GM23338 (cell line): ENCODE measurements at regions not wholly inside any gene's neighbourhood (a gene's known extent, or its start where the extent isn't known, plus 50 kb on each side); places are given as distances from the start of the nearest gene placed in this dataset.

Experiments
- ATAC-seq: fragments of 200-7000 bp; cut with Tn5 transposase; 3 replicates; pipeline ENCODE4 v1.9.1; 2020
- DNase-seq: peaks from one replicate; pipeline ENCODE4 v3.0.0-alpha.2; 2015; ENCODE audit warnings: low spot score
- H2AFZ ChIP-seq: fragments of 200-600 bp; sonication (generic); 2 replicates; pipeline ENCODE4 v1.8.0; 2016; ENCODE audit warnings: antibody characterized with exemption, mild to moderate bottlenecking, moderate library complexity
- H3F3A ChIP-seq: fragments of 200-600 bp; sonication (generic); replicated peaks from 2 replicates; pipeline ENCODE4 v1.8.0; 2017; ENCODE audit warnings: antibody characterized with exemption, mixed run types, low read depth
- H3K27ac ChIP-seq: fragments of 200-600 bp; sonication (generic); 2 replicates; pipeline ENCODE4 v1.6.1; 2016; ENCODE audit warnings: low read depth
- H3K27me3 ChIP-seq: fragments of 200-600 bp; sonication (generic); 2 replicates; pipeline ENCODE4 v1.8.0; 2016; ENCODE audit warnings: mild to moderate bottlenecking, mixed run types, moderate library complexity; ENCODE audit not compliant: insufficient read depth
- H3K36me3 ChIP-seq: fragments of 200-600 bp; sonication (generic); 2 replicates; pipeline ENCODE4 v1.8.0; 2016; ENCODE audit warnings: mild to moderate bottlenecking; ENCODE audit not compliant: insufficient read depth
- H3K4me1 ChIP-seq: fragments of 200-600 bp; sonication (generic); 2 replicates; pipeline ENCODE4 v1.8.0; 2016; ENCODE audit warnings: mild to moderate bottlenecking, moderate library complexity; ENCODE audit not compliant: insufficient read depth
- H3K4me2 ChIP-seq: fragments of 200-600 bp; sonication (generic); 2 replicates; pipeline ENCODE4 v1.7.1; 2017; ENCODE audit warnings: mixed run types
- H3K4me3 ChIP-seq: fragments of 200-600 bp; sonication (generic); 2 replicates; pipeline ENCODE4 v1.6.1; 2016; ENCODE audit warnings: mixed run types
- H3K79me2 ChIP-seq: fragments of 200-600 bp; sonication (generic); replicated peaks from 2 replicates; pipeline ENCODE4 v1.8.0; 2017; ENCODE audit warnings: mild to moderate bottlenecking; ENCODE audit not compliant: insufficient read depth
- H3K9me2 ChIP-seq: fragments of 200-600 bp; sonication (generic); 2 replicates; pipeline ENCODE4 v1.8.0; 2017; ENCODE audit not compliant: insufficient read depth
- H4K20me1 ChIP-seq: fragments of 200-600 bp; sonication (generic); replicated peaks from 2 replicates; pipeline ENCODE4 v1.8.0; 2017; ENCODE audit warnings: mild to moderate bottlenecking; ENCODE audit not compliant: insufficient read depth
- H3K27ac Mint-ChIP-seq: 2 replicates; pipeline ENCODE4 v1.8.0; 2020; ENCODE audit warnings: inconsistent platforms, mild to moderate bottlenecking, moderate library complexity, mixed read lengths
- H3K27me3 Mint-ChIP-seq: 3 replicates; pipeline ENCODE4 v1.8.0; 2022; ENCODE audit warnings: low read depth, mild to moderate bottlenecking, moderate library complexity, mixed read lengths, inconsistent platforms; ENCODE audit not compliant: insufficient read depth, poor library complexity
- H3K36me3 Mint-ChIP-seq: 3 replicates; pipeline ENCODE4 v1.8.0; 2021; ENCODE audit warnings: low read depth, mild to moderate bottlenecking, inconsistent platforms, moderate library complexity, mixed read lengths
- H3K4me1 Mint-ChIP-seq: 3 replicates; pipeline ENCODE4 v1.8.0; 2020; ENCODE audit warnings: mild to moderate bottlenecking, inconsistent platforms, mixed read lengths
- H3K4me3 Mint-ChIP-seq: 3 replicates; pipeline ENCODE4 v1.8.0; 2021; ENCODE audit warnings: moderate library complexity, mild to moderate bottlenecking, inconsistent platforms, mixed read lengths
- H3K9me3 Mint-ChIP-seq: 3 replicates; pipeline ENCODE4 v1.8.0; 2020; ENCODE audit warnings: moderate library complexity, mild to moderate bottlenecking, inconsistent platforms, mixed read lengths
- CREB1 ChIP-seq: fragments of 250-450 bp; sonication (Bioruptor Pico); IDR thresholded peaks from 2 replicates; pipeline ENCODE4 v1.5.0; 2020; ENCODE audit warnings: low read depth, mild to moderate bottlenecking, moderate library complexity
- EZH2 ChIP-seq: fragments of 200-600 bp; sonication (generic); IDR thresholded peaks from one replicate; pipeline ENCODE4 v1.8.0; 2017; ENCODE audit warnings: antibody characterized with exemption, mild to moderate bottlenecking, low read depth; ENCODE audit not compliant: unreplicated experiment
- EZH2phosphoT487 ChIP-seq: fragments of 200-600 bp; sonication (generic); IDR thresholded peaks from one replicate; pipeline ENCODE4 v1.8.1; 2018; ENCODE audit warnings: antibody characterized with exemption; ENCODE audit not compliant: unreplicated experiment
- JUNB ChIP-seq: IDR thresholded peaks from one replicate; pipeline ENCODE4 v1.6.1; 2016; ENCODE audit warnings: antibody characterized with exemption; ENCODE audit not compliant: unreplicated experiment
- NANOG ChIP-seq: IDR thresholded peaks from 2 replicates; pipeline ENCODE4 v1.6.1; 2016; ENCODE audit warnings: antibody characterized with exemption, borderline replicate concordance
- POLR2AphosphoS5 ChIP-seq: IDR thresholded peaks from 2 replicates; pipeline ENCODE4 v1.6.1; 2016; ENCODE audit warnings: antibody characterized with exemption, low read depth
- ZNF114 ChIP-seq: fragments of 250-450 bp; sonication (Bioruptor Pico); IDR thresholded peaks from 2 replicates; pipeline ENCODE4 v1.5.0; 2020; ENCODE audit warnings: mild to moderate bottlenecking, moderate library complexity
- ZNF331 ChIP-seq: fragments of 250-450 bp; sonication (Bioruptor Pico); IDR thresholded peaks from 2 replicates; pipeline ENCODE4 v1.5.0; 2020; ENCODE audit warnings: low read depth, mild to moderate bottlenecking, moderate library complexity
- TF ChIP-seq, protein P1 (sequence below): IDR thresholded peaks from one replicate; pipeline ENCODE4 v1.6.1; 2018; ENCODE audit warnings: antibody characterized with exemption; ENCODE audit not compliant: unreplicated experiment
- TF ChIP-seq, protein P2 (sequence below): fragments of 250-450 bp; sonication (Bioruptor Pico); IDR thresholded peaks from 2 replicates; pipeline ENCODE4 v1.5.0; 2020; ENCODE audit warnings: mild to moderate bottlenecking, moderate library complexity
- TF ChIP-seq, protein P3 (sequence below), 2 experiments: fragments of 200-600 bp in 1 of 2; sonication (generic) in 1 of 2; conservative IDR thresholded peaks; 2 replicates each; pipeline versions ENCODE4 v1.5.1 to v1.6.1; 2016 to 2017; ENCODE audit warnings: antibody characterized with exemption in 2 of 2, low read depth in 2 of 2, mild to moderate bottlenecking in 2 of 2, moderate library complexity in 1 of 2

DNA sequence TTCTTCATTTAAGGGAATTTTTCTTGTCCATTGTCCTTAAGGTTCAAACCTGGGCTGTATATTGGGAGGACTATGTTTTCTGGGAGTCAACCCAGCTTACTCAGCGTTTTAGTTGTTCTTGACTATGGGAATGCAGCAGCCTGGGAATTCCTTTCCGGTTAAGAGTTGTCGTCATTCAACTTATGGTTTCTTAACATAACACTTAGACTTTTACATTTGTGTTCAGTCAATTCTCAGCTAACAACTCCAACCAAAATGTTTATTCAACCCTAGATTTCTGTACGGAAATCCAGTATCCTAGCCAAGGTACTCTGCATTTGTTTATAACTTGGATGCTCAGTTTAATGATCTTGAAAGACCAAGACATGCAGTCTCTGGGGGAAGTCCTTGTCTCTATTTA lies 960.9 kb downstream of the CBLN2 start (continued):
- TF ChIP-seq NANOG, result no peak
- TF ChIP-seq, protein P1, sequence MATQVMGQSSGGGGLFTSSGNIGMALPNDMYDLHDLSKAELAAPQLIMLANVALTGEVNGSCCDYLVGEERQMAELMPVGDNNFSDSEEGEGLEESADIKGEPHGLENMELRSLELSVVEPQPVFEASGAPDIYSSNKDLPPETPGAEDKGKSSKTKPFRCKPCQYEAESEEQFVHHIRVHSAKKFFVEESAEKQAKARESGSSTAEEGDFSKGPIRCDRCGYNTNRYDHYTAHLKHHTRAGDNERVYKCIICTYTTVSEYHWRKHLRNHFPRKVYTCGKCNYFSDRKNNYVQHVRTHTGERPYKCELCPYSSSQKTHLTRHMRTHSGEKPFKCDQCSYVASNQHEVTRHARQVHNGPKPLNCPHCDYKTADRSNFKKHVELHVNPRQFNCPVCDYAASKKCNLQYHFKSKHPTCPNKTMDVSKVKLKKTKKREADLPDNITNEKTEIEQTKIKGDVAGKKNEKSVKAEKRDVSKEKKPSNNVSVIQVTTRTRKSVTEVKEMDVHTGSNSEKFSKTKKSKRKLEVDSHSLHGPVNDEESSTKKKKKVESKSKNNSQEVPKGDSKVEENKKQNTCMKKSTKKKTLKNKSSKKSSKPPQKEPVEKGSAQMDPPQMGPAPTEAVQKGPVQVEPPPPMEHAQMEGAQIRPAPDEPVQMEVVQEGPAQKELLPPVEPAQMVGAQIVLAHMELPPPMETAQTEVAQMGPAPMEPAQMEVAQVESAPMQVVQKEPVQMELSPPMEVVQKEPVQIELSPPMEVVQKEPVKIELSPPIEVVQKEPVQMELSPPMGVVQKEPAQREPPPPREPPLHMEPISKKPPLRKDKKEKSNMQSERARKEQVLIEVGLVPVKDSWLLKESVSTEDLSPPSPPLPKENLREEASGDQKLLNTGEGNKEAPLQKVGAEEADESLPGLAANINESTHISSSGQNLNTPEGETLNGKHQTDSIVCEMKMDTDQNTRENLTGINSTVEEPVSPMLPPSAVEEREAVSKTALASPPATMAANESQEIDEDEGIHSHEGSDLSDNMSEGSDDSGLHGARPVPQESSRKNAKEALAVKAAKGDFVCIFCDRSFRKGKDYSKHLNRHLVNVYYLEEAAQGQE, result no peak
- no peak for TF ChIP-seq CREB1 (CRISPR knock-in tag)

DNA sequence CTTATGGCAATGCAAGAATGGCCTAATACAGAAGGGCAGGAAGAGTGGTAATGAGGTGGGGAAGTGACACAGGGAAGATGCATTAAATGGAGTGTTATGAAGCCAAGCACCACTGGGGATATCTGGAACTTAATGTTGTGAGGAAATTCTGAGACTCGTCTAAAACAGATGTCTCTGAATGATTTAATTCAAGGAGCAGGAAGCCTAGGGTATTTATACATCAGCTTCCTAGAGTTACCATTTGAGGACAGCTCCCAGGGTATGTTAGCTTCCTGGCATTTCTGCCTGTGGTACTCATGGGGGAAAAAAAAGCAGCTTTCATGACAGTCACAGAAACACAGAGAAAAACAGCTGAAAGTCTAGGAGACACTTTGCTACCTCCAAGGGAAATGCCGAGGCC lies 989.5 kb downstream of the CBLN2 start:
- Mint-ChIP-seq H3K36me3 (peaks cover 35% of the 10 kb centered on the region), H3K27me3 (no peaks in the 10 kb centered on the region), H3K9me3 (peaks cover 80% of the 10 kb centered on the region), H3K4me1 (no peaks in the 10 kb centered on the region), H3K4me3 (no peak overlapping the region), H3K27ac (no peak overlapping the region)
- no peaks in the 10 kb centered on the region for H3K4me1 ChIP-seq
- no peak overlapping the region for H3K4me3 ChIP-seq
- H3F3A ChIP-seq, result no peaks in the 10 kb centered on the region
- H3K36me3 ChIP-seq, result peaks cover 16% of the 10 kb centered on the region
- no peak overlapping the region for H2AFZ ChIP-seq
- DNase-seq (no peak), ATAC-seq (no peak)
- H3K4me2 ChIP-seq, result no peak overlapping the region
- H3K27ac ChIP-seq, result no peak overlapping the region
- H3K27me3 ChIP-seq, result no peaks in the 10 kb centered on the region
- H3K79me2 ChIP-seq, result no peaks in the 10 kb centered on the region
- H4K20me1 ChIP-seq, result no peaks in the 10 kb centered on the region
- no peaks in the 10 kb centered on the region for H3K9me2 ChIP-seq
- TF ChIP-seq, protein P1, result no peak
- TF ChIP-seq EZH2phosphoT487, result no peak
- TF ChIP-seq ZNF331 (CRISPR knock-in tag), result no peak
- no peak for TF ChIP-seq EZH2
- no peak for TF ChIP-seq ZNF114 (CRISPR knock-in tag)
- TF ChIP-seq, protein P2, sequence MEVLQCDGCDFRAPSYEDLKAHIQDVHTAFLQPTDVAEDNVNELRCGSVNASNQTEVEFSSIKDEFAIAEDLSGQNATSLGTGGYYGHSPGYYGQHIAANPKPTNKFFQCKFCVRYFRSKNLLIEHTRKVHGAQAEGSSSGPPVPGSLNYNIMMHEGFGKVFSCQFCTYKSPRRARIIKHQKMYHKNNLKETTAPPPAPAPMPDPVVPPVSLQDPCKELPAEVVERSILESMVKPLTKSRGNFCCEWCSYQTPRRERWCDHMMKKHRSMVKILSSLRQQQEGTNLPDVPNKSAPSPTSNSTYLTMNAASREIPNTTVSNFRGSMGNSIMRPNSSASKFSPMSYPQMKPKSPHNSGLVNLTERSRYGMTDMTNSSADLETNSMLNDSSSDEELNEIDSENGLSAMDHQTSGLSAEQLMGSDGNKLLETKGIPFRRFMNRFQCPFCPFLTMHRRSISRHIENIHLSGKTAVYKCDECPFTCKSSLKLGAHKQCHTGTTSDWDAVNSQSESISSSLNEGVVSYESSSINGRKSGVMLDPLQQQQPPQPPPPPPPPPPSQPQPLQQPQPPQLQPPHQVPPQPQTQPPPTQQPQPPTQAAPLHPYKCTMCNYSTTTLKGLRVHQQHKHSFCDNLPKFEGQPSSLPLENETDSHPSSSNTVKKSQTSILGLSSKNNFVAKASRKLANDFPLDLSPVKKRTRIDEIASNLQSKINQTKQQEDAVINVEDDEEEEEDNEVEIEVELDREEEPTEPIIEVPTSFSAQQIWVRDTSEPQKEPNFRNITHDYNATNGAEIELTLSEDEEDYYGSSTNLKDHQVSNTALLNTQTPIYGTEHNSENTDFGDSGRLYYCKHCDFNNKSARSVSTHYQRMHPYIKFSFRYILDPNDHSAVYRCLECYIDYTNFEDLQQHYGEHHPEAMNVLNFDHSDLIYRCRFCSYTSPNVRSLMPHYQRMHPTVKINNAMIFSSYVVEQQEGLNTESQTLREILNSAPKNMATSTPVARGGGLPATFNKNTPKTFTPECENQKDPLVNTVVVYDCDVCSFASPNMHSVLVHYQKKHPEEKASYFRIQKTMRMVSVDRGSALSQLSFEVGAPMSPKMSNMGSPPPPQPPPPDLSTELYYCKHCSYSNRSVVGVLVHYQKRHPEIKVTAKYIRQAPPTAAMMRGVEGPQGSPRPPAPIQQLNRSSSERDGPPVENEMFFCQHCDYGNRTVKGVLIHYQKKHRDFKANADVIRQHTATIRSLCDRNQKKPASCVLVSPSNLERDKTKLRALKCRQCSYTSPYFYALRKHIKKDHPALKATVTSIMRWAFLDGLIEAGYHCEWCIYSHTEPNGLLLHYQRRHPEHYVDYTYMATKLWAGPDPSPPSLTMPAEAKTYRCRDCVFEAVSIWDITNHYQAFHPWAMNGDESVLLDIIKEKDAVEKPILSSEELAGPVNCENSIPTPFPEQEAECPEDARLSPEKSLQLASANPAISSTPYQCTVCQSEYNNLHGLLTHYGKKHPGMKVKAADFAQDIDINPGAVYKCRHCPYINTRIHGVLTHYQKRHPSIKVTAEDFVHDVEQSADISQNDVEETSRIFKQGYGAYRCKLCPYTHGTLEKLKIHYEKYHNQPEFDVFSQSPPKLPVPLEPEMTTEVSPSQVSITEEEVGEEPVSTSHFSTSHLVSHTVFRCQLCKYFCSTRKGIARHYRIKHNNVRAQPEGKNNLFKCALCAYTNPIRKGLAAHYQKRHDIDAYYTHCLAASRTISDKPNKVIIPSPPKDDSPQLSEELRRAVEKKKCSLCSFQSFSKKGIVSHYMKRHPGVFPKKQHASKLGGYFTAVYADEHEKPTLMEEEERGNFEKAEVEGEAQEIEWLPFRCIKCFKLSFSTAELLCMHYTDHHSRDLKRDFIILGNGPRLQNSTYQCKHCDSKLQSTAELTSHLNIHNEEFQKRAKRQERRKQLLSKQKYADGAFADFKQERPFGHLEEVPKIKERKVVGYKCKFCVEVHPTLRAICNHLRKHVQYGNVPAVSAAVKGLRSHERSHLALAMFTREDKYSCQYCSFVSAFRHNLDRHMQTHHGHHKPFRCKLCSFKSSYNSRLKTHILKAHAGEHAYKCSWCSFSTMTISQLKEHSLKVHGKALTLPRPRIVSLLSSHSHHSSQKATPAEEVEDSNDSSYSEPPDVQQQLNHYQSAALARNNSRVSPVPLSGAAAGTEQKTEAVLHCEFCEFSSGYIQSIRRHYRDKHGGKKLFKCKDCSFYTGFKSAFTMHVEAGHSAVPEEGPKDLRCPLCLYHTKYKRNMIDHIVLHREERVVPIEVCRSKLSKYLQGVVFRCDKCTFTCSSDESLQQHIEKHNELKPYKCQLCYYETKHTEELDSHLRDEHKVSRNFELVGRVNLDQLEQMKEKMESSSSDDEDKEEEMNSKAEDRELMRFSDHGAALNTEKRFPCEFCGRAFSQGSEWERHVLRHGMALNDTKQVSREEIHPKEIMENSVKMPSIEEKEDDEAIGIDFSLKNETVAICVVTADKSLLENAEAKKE (CRISPR knock-in tag), result no peak
- no peak for TF ChIP-seq POLR2AphosphoS5
- TF ChIP-seq NANOG, result no peak
- TF ChIP-seq, protein P3, sequence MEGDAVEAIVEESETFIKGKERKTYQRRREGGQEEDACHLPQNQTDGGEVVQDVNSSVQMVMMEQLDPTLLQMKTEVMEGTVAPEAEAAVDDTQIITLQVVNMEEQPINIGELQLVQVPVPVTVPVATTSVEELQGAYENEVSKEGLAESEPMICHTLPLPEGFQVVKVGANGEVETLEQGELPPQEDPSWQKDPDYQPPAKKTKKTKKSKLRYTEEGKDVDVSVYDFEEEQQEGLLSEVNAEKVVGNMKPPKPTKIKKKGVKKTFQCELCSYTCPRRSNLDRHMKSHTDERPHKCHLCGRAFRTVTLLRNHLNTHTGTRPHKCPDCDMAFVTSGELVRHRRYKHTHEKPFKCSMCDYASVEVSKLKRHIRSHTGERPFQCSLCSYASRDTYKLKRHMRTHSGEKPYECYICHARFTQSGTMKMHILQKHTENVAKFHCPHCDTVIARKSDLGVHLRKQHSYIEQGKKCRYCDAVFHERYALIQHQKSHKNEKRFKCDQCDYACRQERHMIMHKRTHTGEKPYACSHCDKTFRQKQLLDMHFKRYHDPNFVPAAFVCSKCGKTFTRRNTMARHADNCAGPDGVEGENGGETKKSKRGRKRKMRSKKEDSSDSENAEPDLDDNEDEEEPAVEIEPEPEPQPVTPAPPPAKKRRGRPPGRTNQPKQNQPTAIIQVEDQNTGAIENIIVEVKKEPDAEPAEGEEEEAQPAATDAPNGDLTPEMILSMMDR (conservative IDR thresholded peaks at IDR 0.05; ENCODE audit: low read depth in 2 of 2), result no peak
- TF ChIP-seq JUNB, result no peak
